ENCODE measurements at regions not wholly inside any gene's neighbourhood (a gene's known extent, or its start where the extent isn't known, plus 50 kb on each side); places are given as distances from the start of the nearest gene placed in this dataset.

DNA sequence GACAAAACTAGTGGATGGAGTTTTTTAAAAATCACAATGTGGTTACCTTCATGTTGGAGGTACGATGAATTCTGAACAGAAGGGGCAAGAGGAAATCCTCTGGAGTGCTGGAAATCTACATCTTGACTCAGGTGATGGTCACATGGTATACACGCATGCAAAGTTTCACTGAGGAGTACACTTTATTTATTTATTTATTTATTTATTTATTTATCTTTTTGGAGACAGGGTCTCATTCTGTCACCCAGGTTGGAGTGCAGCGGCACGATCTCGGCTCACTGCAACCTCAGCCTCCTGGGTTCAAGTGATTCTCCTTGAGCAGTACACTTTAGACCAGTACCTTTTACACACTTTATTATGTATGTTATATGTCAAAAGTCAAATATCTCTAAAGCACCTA is 645.7 kb upstream of the DIPK2B start:
- DNase-seq (ENCODE audit: low read depth), result no peak
- no peak overlapping the region for H3K4me3 ChIP-seq (ENCODE audit: low read depth, low read length)
- TF ChIP-seq, protein P1, sequence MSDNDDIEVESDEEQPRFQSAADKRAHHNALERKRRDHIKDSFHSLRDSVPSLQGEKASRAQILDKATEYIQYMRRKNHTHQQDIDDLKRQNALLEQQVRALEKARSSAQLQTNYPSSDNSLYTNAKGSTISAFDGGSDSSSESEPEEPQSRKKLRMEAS (IDR thresholded peaks at IDR 0.05; ENCODE audit: low read depth, low read length), result no peak
- TF ChIP-seq, protein P2, sequence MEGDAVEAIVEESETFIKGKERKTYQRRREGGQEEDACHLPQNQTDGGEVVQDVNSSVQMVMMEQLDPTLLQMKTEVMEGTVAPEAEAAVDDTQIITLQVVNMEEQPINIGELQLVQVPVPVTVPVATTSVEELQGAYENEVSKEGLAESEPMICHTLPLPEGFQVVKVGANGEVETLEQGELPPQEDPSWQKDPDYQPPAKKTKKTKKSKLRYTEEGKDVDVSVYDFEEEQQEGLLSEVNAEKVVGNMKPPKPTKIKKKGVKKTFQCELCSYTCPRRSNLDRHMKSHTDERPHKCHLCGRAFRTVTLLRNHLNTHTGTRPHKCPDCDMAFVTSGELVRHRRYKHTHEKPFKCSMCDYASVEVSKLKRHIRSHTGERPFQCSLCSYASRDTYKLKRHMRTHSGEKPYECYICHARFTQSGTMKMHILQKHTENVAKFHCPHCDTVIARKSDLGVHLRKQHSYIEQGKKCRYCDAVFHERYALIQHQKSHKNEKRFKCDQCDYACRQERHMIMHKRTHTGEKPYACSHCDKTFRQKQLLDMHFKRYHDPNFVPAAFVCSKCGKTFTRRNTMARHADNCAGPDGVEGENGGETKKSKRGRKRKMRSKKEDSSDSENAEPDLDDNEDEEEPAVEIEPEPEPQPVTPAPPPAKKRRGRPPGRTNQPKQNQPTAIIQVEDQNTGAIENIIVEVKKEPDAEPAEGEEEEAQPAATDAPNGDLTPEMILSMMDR (IDR thresholded peaks at IDR 0.05; ENCODE audit: low read depth, low read length), result no peak
- TF ChIP-seq POLR2A (IDR thresholded peaks at IDR 0.05; ENCODE audit: extremely low read depth, insufficient read length) (no peak), MYC (IDR thresholded peaks at IDR 0.05; ENCODE audit: low read depth, low read length) (no peak)

DNA sequence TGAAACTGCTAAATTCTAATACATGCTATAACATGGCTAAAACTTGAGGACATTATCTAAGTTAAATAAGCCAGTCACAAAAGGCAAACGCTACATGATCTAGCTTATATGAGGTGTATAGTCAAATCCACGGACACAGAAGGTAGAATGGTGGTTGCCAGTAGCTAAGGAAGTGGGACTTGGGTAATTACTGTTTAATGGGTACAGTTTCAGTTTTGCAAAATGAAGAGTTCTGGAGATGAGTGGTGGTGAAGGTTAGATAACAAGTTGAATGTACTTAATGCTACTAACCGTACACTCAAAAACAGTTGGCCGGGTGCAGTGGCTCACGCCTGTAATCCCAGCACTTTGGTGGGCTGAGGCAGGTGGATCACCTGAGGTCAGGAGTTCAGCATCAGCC is 644.5 kb upstream of the DIPK2B start:
- DNase-seq (ENCODE audit: low read depth), result no peak
- TF ChIP-seq, protein P1 (IDR thresholded peaks at IDR 0.05; ENCODE audit: low read depth, low read length), result no peak
- TF ChIP-seq POLR2A (IDR thresholded peaks at IDR 0.05; ENCODE audit: extremely low read depth, insufficient read length) (no peak), MYC (IDR thresholded peaks at IDR 0.05; ENCODE audit: low read depth, low read length) (no peak)
- TF ChIP-seq, protein P2 (IDR thresholded peaks at IDR 0.05; ENCODE audit: low read depth, low read length), result no peak
- no peak overlapping the region for H3K4me3 ChIP-seq (ENCODE audit: low read depth, low read length)

DNA sequence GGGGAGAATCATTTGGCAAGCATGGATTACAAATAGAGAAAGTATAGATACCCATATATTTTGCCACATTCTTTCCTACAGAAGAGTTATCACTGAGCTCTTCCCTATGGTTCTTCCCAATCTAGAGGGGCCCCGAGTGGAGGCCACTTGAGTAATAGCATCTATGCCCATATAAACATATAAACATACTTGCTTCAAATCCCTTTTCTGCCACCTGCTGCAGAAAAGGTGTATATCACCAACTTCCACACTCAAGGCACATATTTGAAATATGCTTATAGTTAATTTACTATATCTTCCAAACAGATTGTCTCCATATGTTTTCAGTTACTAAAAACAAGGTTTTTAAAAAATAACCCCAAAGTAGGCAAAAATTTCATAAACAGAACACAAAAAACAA is 642.8 kb upstream of the DIPK2B start:
- DNase-seq (ENCODE audit: low read depth), result peak; percentile 38
- TF ChIP-seq MYC (IDR thresholded peaks at IDR 0.05; ENCODE audit: low read depth, low read length) (no peak), POLR2A (IDR thresholded peaks at IDR 0.05; ENCODE audit: extremely low read depth, insufficient read length) (no peak)
- TF ChIP-seq, protein P2 (IDR thresholded peaks at IDR 0.05; ENCODE audit: low read depth, low read length), result no peak
- TF ChIP-seq, protein P1 (IDR thresholded peaks at IDR 0.05; ENCODE audit: low read depth, low read length), result no peak
- no peak overlapping the region for H3K4me3 ChIP-seq (ENCODE audit: low read depth, low read length)

DNA sequence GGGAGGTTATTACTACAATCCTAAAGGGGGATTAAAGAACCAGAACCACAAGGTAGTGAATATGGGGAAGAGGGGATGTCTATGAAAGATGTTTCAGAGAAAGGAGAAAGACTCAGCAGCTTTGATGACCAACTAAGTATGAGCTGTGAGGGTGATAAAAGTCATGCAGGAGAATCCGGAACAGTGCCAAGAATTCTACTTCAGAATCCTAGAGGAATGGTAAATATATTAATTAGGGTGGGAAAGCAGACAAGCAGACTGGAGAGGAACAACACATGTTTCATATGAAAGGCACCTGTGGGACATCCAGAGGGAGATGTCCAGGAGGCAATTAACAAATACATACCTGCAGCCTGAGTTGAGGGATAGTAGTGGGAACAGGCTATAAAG is 642.2 kb upstream of the DIPK2B start:
- TF ChIP-seq, protein P2 (IDR thresholded peaks at IDR 0.05; ENCODE audit: low read depth, low read length), result no peak
- TF ChIP-seq, protein P1 (IDR thresholded peaks at IDR 0.05; ENCODE audit: low read depth, low read length), result no peak
- TF ChIP-seq POLR2A (IDR thresholded peaks at IDR 0.05; ENCODE audit: extremely low read depth, insufficient read length) (no peak), MYC (IDR thresholded peaks at IDR 0.05; ENCODE audit: low read depth, low read length) (no peak)
- H3K4me3 ChIP-seq (ENCODE audit: low read depth, low read length), result no peak overlapping the region
- no peak for DNase-seq (ENCODE audit: low read depth)

DNA sequence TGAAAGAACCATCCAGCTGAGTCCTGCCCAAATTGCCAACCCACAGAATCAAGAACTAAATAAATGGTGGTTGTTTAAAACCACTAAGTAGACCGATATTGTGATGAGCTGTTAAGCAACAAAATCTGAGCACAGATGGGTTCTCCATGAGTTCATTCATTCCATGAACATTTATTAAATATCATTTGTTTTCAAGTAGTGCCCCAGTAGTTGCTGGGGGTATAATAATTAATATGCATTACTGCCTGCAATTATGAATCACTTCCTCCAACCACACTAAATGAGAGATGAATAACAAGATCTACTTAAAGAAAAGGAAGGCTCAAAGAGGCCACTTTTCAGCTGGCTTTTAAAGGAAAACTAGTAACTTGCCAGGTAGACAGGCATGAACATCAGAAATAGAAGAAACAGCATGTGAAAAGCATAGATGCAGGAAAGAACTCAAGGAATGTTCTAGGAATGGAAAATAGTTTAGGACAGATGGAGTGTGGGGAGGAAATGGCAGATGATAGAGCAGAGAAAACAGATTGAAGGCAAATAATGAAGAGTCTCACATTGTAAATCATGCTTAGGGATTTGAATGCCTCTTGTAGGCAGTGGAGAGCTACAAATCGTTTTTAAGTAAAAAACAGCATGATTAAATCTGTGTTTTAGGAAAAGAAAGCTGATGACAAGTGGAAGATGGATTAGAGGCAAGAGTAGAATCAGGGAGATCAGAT is 641.7 kb upstream of the DIPK2B start:
- DNase-seq (ENCODE audit: low read depth), result no peak
- no peak overlapping the region for H3K4me3 ChIP-seq (ENCODE audit: low read depth, low read length)
- TF ChIP-seq, protein P1 (IDR thresholded peaks at IDR 0.05; ENCODE audit: low read depth, low read length), result no peak
- TF ChIP-seq MYC (IDR thresholded peaks at IDR 0.05; ENCODE audit: low read depth, low read length) (no peak), POLR2A (IDR thresholded peaks at IDR 0.05; ENCODE audit: extremely low read depth, insufficient read length) (no peak)
- TF ChIP-seq, protein P2 (IDR thresholded peaks at IDR 0.05; ENCODE audit: low read depth, low read length), result no peak

All from NB4 (cell line).